Erythroblast (primary cell): ENCODE measurements at regions not wholly inside any gene's neighbourhood (a gene's known extent, or its start where the extent isn't known, plus 50 kb on each side); places are given as distances from the start of the nearest gene placed in this dataset.
"Not testable (repeated sequence)": the region's sequence is repeated elsewhere in the genome, so short reads cannot be mapped to it uniquely, and the experiment has no call there.

Experiments used
- DNase-seq, 2 experiments: peaks; one replicate each; lab custom pipeline; 2025; lab: John Stamatoyannopoulos, UW
- GATA1 ChIP-seq: IDR thresholded peaks from 2 replicates; pipeline ENCODE4 v1.6.1; 2011; ENCODE audit warnings: low read depth, mild to moderate bottlenecking, control low read depth, low read length, moderate library complexity
- POLR2A ChIP-seq: IDR thresholded peaks from 2 replicates; pipeline ENCODE4 v1.6.1; 2011; ENCODE audit warnings: mild to moderate bottlenecking, low read length

GRCh38 chr1:197985351-197985750 lies 68.2 kb downstream of the LHX9 start:
- no peak for TF ChIP-seq GATA1
- TF ChIP-seq POLR2A = no peak
- no peak for DNase-seq

GRCh38 chr1:197986817-197987216 lies 69.6 kb downstream of the LHX9 start:
- DNase-seq = no peak
- TF ChIP-seq GATA1 (no peak), POLR2A (no peak)

- TF ChIP-seq GATA1 (no peak), POLR2A (no peak)
These were observed 70.1 kb downstream of the LHX9 start for GRCh38 chr1:197987294-197987693.

GRCh38 chr1:197988581-197988980 lies 71.4 kb downstream of the LHX9 start:
- not testable (repeated sequence) for DNase-seq

More at GRCh38 chr1:197987294-197987693, 70.1 kb downstream of the LHX9 start:
- DNase-seq = no peak

GRCh38 chr1:197989058-197989457 lies 71.9 kb downstream of the LHX9 start:
- TF ChIP-seq POLR2A (no peak), GATA1 (no peak)
- no peak for DNase-seq

GRCh38 chr1:197991594-197991993 lies 74.4 kb downstream of the LHX9 start:
- DNase-seq = no peak
- TF ChIP-seq GATA1 (no peak), POLR2A (no peak)

- DNase-seq = no peak
- TF ChIP-seq GATA1 = no peak
- no peak for TF ChIP-seq POLR2A
These were observed 77.8 kb downstream of the LHX9 start for GRCh38 chr1:197994907-197995407.

GRCh38 chr1:197995408-197996258 lies 78.5 kb downstream of the LHX9 start:
- DNase-seq = no peak
- TF ChIP-seq POLR2A (no peak), GATA1 (no peak)

- not testable (repeated sequence) for DNase-seq
These were observed 79.0 kb downstream of the LHX9 start for GRCh38 chr1:197996259-197996512.

GRCh38 chr1:197998110-197998509 lies 80.9 kb downstream of the LHX9 start:
- TF ChIP-seq POLR2A (no peak), GATA1 (no peak)
- no peak for DNase-seq

GRCh38 chr1:198001776-198002408 lies 84.7 kb downstream of the LHX9 start:
- DNase-seq = no peak
- TF ChIP-seq POLR2A (no peak), GATA1 (no peak)

- no peak for DNase-seq
- TF ChIP-seq POLR2A (no peak), GATA1 (no peak)
These were observed 86.3 kb downstream of the LHX9 start for GRCh38 chr1:198003468-198003867.

GRCh38 chr1:198007011-198007410 lies 89.8 kb downstream of the LHX9 start:
- TF ChIP-seq POLR2A (no peak), GATA1 (no peak)
- DNase-seq = no peak

GRCh38 chr1:198007687-198008607 lies 90.8 kb downstream of the LHX9 start:
- TF ChIP-seq POLR2A (no peak), GATA1 (no peak)
- DNase-seq = no peak

GRCh38 chr1:198014355-198014754 lies 97.2 kb downstream of the LHX9 start:
- no peak for DNase-seq
- TF ChIP-seq GATA1 (no peak), POLR2A (no peak)
